ENCODE measurements at regions not wholly inside any gene's neighbourhood (a gene's known extent, or its start where the extent isn't known, plus 50 kb on each side); places are given as distances from the start of the nearest gene placed in this dataset.

DNA sequence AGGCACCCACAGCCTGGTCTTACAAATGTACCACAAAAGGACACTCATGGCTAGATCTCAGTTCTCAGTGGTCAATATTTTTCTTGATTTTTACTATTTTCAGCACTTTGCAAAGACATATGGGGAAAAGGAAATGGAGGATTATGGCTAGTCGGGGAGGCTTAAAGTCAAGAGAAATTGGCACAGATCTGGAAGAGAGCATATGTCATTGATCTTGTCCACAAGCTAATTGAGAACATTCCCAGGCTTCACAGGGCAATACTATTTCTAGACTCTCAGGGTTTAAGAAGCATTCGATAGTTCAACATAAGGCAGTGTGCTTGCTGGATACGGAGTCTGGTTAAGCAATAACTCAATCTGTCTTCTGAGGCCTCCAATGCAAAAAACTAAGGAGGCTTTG is 285.8 kb downstream of the ZNF608 start:
- H3K4me3 ChIP-seq (ENCODE audit: low read depth, low read length), result no peak overlapping the region
- no peak for DNase-seq (ENCODE audit: low read depth)
- TF ChIP-seq, protein P1, sequence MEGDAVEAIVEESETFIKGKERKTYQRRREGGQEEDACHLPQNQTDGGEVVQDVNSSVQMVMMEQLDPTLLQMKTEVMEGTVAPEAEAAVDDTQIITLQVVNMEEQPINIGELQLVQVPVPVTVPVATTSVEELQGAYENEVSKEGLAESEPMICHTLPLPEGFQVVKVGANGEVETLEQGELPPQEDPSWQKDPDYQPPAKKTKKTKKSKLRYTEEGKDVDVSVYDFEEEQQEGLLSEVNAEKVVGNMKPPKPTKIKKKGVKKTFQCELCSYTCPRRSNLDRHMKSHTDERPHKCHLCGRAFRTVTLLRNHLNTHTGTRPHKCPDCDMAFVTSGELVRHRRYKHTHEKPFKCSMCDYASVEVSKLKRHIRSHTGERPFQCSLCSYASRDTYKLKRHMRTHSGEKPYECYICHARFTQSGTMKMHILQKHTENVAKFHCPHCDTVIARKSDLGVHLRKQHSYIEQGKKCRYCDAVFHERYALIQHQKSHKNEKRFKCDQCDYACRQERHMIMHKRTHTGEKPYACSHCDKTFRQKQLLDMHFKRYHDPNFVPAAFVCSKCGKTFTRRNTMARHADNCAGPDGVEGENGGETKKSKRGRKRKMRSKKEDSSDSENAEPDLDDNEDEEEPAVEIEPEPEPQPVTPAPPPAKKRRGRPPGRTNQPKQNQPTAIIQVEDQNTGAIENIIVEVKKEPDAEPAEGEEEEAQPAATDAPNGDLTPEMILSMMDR (conservative IDR thresholded peaks at IDR 0.05; ENCODE audit: low read depth, low read length), result no peak

DNA sequence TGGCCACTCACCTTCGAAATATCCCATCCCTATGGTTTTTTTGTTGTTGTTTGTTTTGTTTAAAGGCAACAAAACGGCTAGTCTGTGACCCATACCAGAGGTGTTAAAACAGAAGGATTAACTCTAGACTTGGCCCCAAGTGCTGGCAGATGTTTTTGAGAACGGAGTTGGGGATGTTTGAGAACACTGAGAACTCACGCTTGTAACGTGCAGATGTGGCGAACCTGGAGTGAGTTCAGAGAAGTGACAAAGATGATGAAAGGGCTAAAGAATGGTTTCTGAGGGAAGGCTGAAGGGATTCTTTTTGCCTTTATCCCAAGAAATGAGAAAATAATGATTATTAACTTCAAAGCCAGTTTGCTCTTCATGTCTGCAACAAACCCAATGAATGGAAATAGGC is 286.5 kb downstream of the ZNF608 start:
- DNase-seq (ENCODE audit: low read depth), result no peak
- no peak overlapping the region for H3K4me3 ChIP-seq (ENCODE audit: low read depth, low read length)
- TF ChIP-seq, protein P1 (conservative IDR thresholded peaks at IDR 0.05; ENCODE audit: low read depth, low read length), result no peak

DNA sequence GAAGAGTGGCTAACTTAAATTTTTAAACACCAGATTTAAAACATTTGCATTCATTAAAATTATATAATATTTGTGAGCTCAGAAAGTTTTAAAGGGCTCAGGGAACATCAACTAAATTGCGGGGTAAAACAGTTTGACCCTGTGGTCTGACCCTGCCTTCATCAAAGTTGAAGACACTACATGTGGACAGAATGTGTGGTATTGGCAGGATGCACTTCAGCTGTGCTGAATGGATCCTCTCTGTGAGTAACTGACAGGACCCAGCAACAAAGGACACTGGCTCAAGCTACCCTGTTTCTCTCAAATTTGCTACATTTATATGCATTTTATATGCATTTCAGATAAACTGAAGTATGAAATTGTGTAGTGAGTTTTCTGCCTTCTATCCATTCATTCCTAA is 288.5 kb downstream of the ZNF608 start:
- no peak for DNase-seq (ENCODE audit: low read depth)
- TF ChIP-seq, protein P1 (conservative IDR thresholded peaks at IDR 0.05; ENCODE audit: low read depth, low read length), result no peak

DNA sequence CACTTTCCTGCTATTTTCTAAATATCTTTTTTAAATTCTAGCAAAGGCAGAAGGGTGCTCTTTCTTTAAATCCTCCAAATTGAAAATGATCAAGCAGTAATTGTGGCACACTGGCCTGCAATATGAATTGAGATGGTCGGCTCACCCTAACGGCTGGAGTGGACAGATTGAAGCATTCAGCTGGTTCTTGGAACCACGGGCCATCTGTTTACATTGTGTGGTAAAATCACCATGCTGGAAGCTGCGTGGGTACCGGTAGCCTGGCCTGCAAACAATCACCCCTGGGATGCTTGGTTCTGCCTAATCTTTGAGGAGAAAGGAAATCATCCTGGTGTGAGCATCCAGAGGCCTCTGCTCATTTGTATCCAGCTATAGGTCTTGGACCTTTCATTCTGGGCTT is 289.3 kb downstream of the ZNF608 start:
- no peak for DNase-seq (ENCODE audit: low read depth)
- TF ChIP-seq, protein P1 (conservative IDR thresholded peaks at IDR 0.05; ENCODE audit: low read depth, low read length), result no peak
- H3K4me3 ChIP-seq (ENCODE audit: low read depth, low read length), result no peak overlapping the region

More for the DNA sequence above, 288.5 kb downstream of the ZNF608 start:
- no peak overlapping the region for H3K4me3 ChIP-seq (ENCODE audit: low read depth, low read length)

DNA sequence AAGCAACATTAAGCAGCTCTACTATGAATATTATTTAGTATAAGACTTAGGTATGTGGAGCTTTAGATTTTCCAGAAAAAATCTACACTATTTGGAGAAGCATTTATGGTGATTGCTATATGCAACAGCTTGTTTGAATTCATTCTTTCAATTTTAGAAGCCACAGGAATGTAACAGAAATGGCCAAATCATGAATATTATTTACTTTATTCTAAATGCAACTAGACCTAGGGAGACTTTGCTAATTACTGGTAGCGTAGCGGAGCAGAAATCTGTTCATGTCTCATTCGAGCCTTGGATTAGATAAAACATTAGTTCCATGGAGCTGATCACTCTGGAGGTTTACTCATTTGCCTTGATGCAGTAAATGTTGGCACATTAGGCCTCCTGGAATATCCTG is 290.2 kb downstream of the ZNF608 start:
- peak; percentile 39 for DNase-seq (ENCODE audit: low read depth)
- TF ChIP-seq, protein P1 (conservative IDR thresholded peaks at IDR 0.05; ENCODE audit: low read depth, low read length), result no peak
- no peak overlapping the region for H3K4me3 ChIP-seq (ENCODE audit: low read depth, low read length)

DNA sequence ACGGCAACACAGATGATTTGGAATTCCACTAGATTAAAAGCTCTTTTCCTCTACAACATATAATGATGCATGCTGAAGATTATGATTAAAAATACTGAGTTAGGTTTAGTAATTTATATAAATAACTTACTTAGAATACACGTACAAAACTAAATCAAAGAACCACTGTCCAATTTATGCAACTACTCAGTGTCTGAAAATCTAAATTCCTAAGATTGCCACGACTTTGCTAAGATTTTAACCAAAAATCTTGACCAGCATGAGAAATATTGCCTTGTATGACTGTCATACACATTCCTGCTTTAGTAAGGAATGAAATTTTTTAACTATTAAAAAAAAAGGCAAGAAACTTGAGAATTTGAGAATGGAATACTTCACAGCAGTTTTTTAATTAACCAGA is 292.4 kb downstream of the ZNF608 start:
- TF ChIP-seq, protein P1 (conservative IDR thresholded peaks at IDR 0.05; ENCODE audit: low read depth, low read length), result no peak
- no peak overlapping the region for H3K4me3 ChIP-seq (ENCODE audit: low read depth, low read length)
- DNase-seq (ENCODE audit: low read depth), result no peak

DNA sequence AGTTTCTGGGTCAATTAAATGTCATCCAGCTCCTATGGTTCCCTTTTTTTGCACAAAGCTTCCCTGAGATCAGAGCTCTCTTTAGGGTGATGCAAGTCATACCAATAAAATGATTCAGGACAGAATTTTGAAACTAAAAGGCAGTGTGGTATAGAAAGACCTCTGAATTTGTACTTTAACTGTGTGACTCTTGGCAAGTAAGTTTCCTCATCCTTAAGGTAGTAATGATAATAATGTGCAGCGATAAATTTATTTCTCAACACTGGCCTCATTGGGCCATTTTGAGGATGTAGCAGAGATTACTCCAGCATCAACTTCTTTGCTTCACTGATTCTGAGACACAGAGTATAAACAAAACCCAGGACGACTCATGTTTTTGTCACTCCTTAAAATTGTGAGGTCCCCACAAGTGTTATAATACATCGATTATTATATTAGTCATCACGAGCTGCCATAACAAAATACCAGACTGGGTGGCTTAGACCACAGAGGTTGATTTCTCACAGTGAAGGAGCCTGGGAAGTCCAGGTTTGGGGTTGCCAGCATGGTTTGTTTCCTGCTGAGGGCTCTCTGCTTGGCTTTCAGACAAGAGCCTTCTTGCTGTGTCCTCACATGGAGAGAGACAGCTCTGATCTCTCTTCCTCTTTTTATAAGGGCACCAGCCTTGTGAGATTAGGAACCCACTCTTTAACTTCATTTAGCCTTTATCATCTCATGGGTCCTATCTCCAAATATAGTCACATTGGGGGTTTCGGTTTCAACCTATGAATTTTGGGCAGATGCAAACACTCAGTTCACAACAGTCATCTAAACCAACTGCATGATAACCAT is 293.0 kb downstream of the ZNF608 start:
- TF ChIP-seq, protein P1 (conservative IDR thresholded peaks at IDR 0.05; ENCODE audit: low read depth, low read length), result no peak
- H3K4me3 ChIP-seq (ENCODE audit: low read depth, low read length), result no peak overlapping the region
- DNase-seq (ENCODE audit: low read depth), result peak; percentile 73

Measured in choroid plexus epithelial cell (primary cell).